ENCODE measurements at regions not wholly inside any gene's neighbourhood (a gene's known extent, or its start where the extent isn't known, plus 50 kb on each side); places are given as distances from the start of the nearest gene placed in this dataset.
"Not testable (repeated sequence)": the region's sequence is repeated elsewhere in the genome, so short reads cannot be mapped to it uniquely, and the experiment has no call there.

DNA sequence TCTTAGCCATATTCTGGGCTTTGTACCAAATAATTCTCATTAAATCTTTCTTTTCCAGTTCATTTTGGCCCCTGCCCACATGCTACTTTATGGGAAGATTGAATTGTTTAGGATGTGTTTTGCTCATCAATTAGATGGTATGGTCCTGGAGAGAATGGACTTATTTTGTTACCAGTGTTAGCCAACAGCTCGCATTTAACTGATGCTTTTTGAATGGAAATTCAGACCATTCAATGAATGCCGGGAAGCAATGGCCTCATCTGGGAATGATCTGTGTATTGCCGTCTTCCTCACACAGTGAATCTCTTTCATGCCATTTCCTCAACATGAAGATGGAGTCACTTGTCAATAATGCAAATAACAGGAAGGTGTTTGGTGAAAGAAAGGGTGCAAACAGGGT, 370.6 kb upstream of the PIK3R1 start:
- DNase-seq (ENCODE audit: low read depth in 1 of 2, low spot score in 1 of 2) (no peak), FAIRE-seq (no peak), ATAC-seq (no peak)
- 7% methylated on average over 3 of the region's 3 CpGs for WGBS (ENCODE audit: missing lambda C conversion rate)
- H3K4me2 ChIP-seq = no peak overlapping the region
- no peak overlapping the region for H3K27ac ChIP-seq
- H3K9me3 ChIP-seq = no peaks in the 10 kb centered on the region
- ChIA-PET CTCF (no interaction called here), POLR2A (no interaction called here)
- H3K4me3 ChIP-seq = no peak overlapping the region
- TF ChIP-seq FOSB (CRISPR knock-in tag; IDR thresholded peaks at IDR 0.05) = no peak
- no peak for TF ChIP-seq POLR2AphosphoS2 (conservative IDR thresholded peaks at IDR 0.05; ENCODE audit: low read length)
- H3K4me1 ChIP-seq = no peaks in the 10 kb centered on the region

DNA sequence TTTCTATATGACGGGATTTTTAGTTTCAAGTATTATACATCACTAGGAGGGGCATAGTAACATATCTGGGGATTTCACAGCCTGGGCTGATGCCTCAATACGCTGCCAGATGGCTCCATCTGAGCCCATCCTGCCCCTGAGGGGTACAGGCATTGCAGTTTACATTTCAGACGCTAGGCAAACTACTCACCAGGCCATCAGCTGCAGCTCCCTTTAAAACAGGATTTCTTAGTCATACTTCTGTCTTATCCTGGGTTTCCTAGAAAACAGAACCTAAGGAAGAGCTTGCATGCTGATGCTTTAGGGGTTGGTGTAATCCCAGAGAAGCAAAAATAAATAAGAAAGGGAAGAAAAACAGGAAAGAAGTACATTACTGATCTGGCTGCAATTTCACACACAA, 372.8 kb upstream of the PIK3R1 start:
- TF ChIP-seq CHD4 (IDR thresholded peaks at IDR 0.05; ENCODE audit: borderline replicate concordance) (no peak), KDM5A (IDR thresholded peaks at IDR 0.05) (no peak), ZFP36 (IDR thresholded peaks at IDR 0.05; ENCODE audit: borderline replicate concordance, partially characterized antibody) (no peak), MAX (IDR thresholded peaks at IDR 0.05) (no peak), MAZ (IDR thresholded peaks at IDR 0.05; ENCODE audit: borderline replicate concordance, low read depth, low read length) (no peak), ZNF302 (CRISPR knock-in tag; IDR thresholded peaks at IDR 0.05) (no peak), ZC3H11A (IDR thresholded peaks at IDR 0.05) (no peak), E2F6 (IDR thresholded peaks at IDR 0.05; ENCODE audit: borderline replicate concordance, low read depth) (no peak), CHD2 (IDR thresholded peaks at IDR 0.05; ENCODE audit: low read length, partially characterized antibody) (no peak), EHMT2 (IDR thresholded peaks at IDR 0.05; ENCODE audit: low read depth) (no peak), CEBPB (IDR thresholded peaks at IDR 0.05) (no peak), BHLHE40 (IDR thresholded peaks at IDR 0.05; ENCODE audit: low read depth, low read length) (no peak)
- FAIRE-seq (no peak), ATAC-seq (peak in 1 of 2 experiments; percentile 67; a peak in 2 of 6 replicates), DNase-seq (ENCODE audit: low read depth in 1 of 2, low spot score in 1 of 2) (peak in 1 of 2 experiments; percentile 5)
- Histone ChIP-seq H3K4me3 (no peak overlapping the region), H3K27ac (no peak overlapping the region), H3K4me2 (no peak overlapping the region), H3K9me3 (no peaks in the 10 kb centered on the region), H3K4me1 (no peaks in the 10 kb centered on the region)
- CTCF ChIA-PET = interaction anchor here (0.9 kb wide), 1 partner anchor 12 kb away, joined by 3 read pairs; no protein-coding TSS in a partner anchor
- POLR2A ChIA-PET = no interaction called here
- WGBS (ENCODE audit: missing lambda C conversion rate) = 1% methylated on average over 3 of the region's 3 CpGs

- FAIRE-seq; DNase-seq (ENCODE audit: low read depth in 1 of 2, low spot score in 1 of 2); H3K9me3 ChIP-seq; H3K4me2 ChIP-seq; H3K27ac ChIP-seq; POLR2A ChIA-PET; H3K4me1 ChIP-seq; H3K4me3 ChIP-seq; ATAC-seq: not testable (repeated sequence)
- CTCF ChIA-PET = interaction anchor here (1.0 kb wide), 1 partner anchor 28 kb away, joined by 4 read pairs; no protein-coding TSS in a partner anchor
- 5% methylated on average over 3 of the region's 3 CpGs for WGBS (ENCODE audit: missing lambda C conversion rate)
Observed at GRCh38 chr5:67837225-67837624, 378.3 kb upstream of the PIK3R1 start.

DNA sequence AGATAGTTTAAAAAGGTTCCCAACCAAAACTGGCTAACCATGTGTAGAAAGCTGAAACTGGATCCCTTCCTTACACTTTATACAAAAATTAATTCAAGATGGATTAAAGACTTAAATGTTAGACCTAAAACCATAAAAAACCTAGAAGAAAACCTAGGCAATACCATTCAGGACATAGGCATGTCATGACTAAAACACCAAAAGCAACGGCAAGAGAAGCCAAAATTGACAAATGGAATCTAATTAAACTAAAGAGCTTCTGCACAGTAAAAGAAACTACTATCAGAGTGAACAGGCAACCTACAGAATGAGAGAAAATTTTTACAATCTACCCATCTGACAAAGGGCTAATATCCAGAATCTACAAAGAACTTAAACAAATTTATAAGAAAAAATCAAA, 379.1 kb upstream of the PIK3R1 start:
- CTCF ChIA-PET; H3K4me3 ChIP-seq; H3K4me2 ChIP-seq; H3K27ac ChIP-seq; DNase-seq (ENCODE audit: low read depth in 1 of 2, low spot score in 1 of 2); ATAC-seq; FAIRE-seq; POLR2A ChIA-PET; H3K9me3 ChIP-seq; H3K4me1 ChIP-seq: not testable (repeated sequence)
- 42% methylated on average over 1 of the region's 1 CpG for whole genome bisulfite sequencing (ENCODE audit: missing lambda C conversion rate)

DNA sequence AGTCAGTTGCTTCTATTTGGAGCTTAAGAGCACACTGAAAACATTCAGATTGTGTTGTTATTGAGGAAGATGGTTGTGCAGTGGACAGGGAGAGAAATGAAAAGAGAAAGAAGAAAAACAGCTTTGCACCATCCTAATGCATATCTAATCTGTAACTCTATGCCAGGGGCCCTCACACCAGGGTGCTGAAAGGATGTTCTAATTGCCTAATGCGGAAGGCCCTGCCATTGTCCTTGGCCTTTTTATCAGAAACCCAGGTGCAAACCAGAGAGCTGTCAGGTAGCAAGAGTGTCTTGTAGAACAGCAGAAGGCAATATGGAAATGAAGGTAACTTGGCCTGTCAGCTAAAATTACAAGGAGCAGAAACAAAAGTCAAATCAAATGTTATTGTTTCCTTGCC, 384.5 kb upstream of the PIK3R1 start:
- Histone ChIP-seq H3K4me3 (no peak overlapping the region), H3K9me3 (no peaks in the 10 kb centered on the region), H3K27ac (no peak overlapping the region), H3K4me2 (no peak overlapping the region), H3K4me1 (no peaks in the 10 kb centered on the region)
- WGBS (ENCODE audit: missing lambda C conversion rate) = 0% methylated on average over 1 of the region's 1 CpG
- TF ChIP-seq KDM5A (IDR thresholded peaks at IDR 0.05) = no peak
- TF ChIP-seq HDAC2 (IDR thresholded peaks at IDR 0.05) = no peak
- TF ChIP-seq CHD2 (IDR thresholded peaks at IDR 0.05; ENCODE audit: low read length, partially characterized antibody) = no peak
- no peak for TF ChIP-seq MYC (IDR thresholded peaks at IDR 0.05; ENCODE audit: borderline replicate concordance, low read length)
- TF ChIP-seq PBX3 (IDR thresholded peaks at IDR 0.05) = no peak
- no peak for TF ChIP-seq RAD21 (conservative IDR thresholded peaks at IDR 0.05 in 1 of 2, IDR thresholded peaks at IDR 0.05 in 1 of 2)
- TF ChIP-seq JUN (IDR thresholded peaks at IDR 0.05) = no peak
- no peak for DNase-seq (ENCODE audit: low read depth in 1 of 2, low spot score in 1 of 2)
- ATAC-seq = no peak
- FAIRE-seq = no peak
- POLR2A ChIA-PET = no interaction called here
- CTCF ChIA-PET = interaction anchor here (0.7 kb wide), 1 partner anchor 12 kb away, joined by 3 read pairs; no protein-coding TSS in a partner anchor
